ENCODE measurements at regions not wholly inside any gene's neighbourhood (a gene's known extent, or its start where the extent isn't known, plus 50 kb on each side); places are given as distances from the start of the nearest gene placed in this dataset.

GRCh38 chr13:63304497-63304896 lies 1888.8 kb upstream of the PCDH20 start:
- TF ChIP-seq GATA2 (IDR thresholded peaks at IDR 0.05; ENCODE audit: low read depth, low read length) (no peak), GATA3 (IDR thresholded peaks at IDR 0.05; ENCODE audit: low read depth, low read length) (no peak)
